Lower leg skin (tissue), 3 donors: ENCODE measurements at regions not wholly inside any gene's neighbourhood (a gene's known extent, or its start where the extent isn't known, plus 50 kb on each side); places are given as distances from the start of the nearest gene placed in this dataset.

Experiments
- CTCF ChIP-seq, 3 donors: fragments of 450-650 bp; IDR thresholded peaks; one replicate each; pipeline ENCODE4 v1.5.1; 2016; ENCODE audit warnings: antibody characterized with exemption in 3 of 3, mild to moderate bottlenecking in 3 of 3, moderate library complexity in 2 of 3
- POLR2A ChIP-seq, 2 donors: fragments of 450-650 bp; IDR thresholded peaks; one replicate each; pipeline ENCODE4 v1.6.1; 2016 to 2017; ENCODE audit warnings: antibody characterized with exemption in 2 of 2, mild to moderate bottlenecking in 1 of 2, moderate library complexity in 1 of 2

- no peak for TF ChIP-seq CTCF (IDR thresholded peaks at IDR 0.05)
- TF ChIP-seq POLR2A (IDR thresholded peaks at IDR 0.05), result no peak
Measured at GRCh38 chr3:177512945-177513814, 315.9 kb upstream of the TBL1XR1 start.
